Suprapubic skin (tissue), 4 donors: ENCODE measurements at regions not wholly inside any gene's neighbourhood (a gene's known extent, or its start where the extent isn't known, plus 50 kb on each side); places are given as distances from the start of the nearest gene placed in this dataset.

Source experiments
- DNase-seq, 2 donors: peaks; one replicate each; pipeline ENCODE4 v3.0.0-alpha.2; 2019; ENCODE audit warnings: low spot score in 2 of 2
- H3K27ac ChIP-seq: fragments of 200-600 bp; sonication (generic); one replicate; pipeline ENCODE4 v1.5.1; 2019
- H3K27me3 ChIP-seq: fragments of 200-600 bp; sonication (generic); one replicate; pipeline ENCODE4 v1.5.1; 2019
- H3K36me3 ChIP-seq: fragments of 200-600 bp; sonication (generic); one replicate; pipeline ENCODE4 v1.5.1; 2019
- H3K4me1 ChIP-seq: fragments of 200-600 bp; sonication (generic); one replicate; pipeline ENCODE4 v1.5.1; 2019
- H3K4me3 ChIP-seq: fragments of 200-600 bp; sonication (generic); one replicate; pipeline ENCODE4 v1.5.1; 2019; ENCODE audit warnings: mild to moderate bottlenecking
- H3K9me3 ChIP-seq: fragments of 200-600 bp; sonication (generic); one replicate; pipeline ENCODE4 v1.5.1; 2019
- EP300 ChIP-seq: sonication (generic); formaldehyde crosslinking; IDR thresholded peaks from one replicate; pipeline ENCODE4 v1.6.1; 2017; ENCODE audit warnings: antibody characterized with exemption
- POLR2A ChIP-seq, 2 donors: fragments of 450-650 bp; IDR thresholded peaks; one replicate each; pipeline ENCODE4 v1.6.1; 2017; ENCODE audit warnings: antibody characterized with exemption in 2 of 2, mild to moderate bottlenecking in 2 of 2, moderate library complexity in 2 of 2
- POLR2AphosphoS5 ChIP-seq, 3 donors: sonication (generic); formaldehyde crosslinking; IDR thresholded peaks; one replicate each; pipeline ENCODE4 v1.6.1; 2017; ENCODE audit warnings: antibody characterized with exemption in 3 of 3
- WGBS: methylation state at CpG from one replicate; pipeline ENCODE4 v1.1.5; 2018; 5-methylcytosine and 5-hydroxymethylcytosine counted together
- TF ChIP-seq, protein P1 (sequence below), 2 donors: fragments of 200-600 bp in 1 of 2; fragments of 450-650 bp in 1 of 2; sonication (generic) in 1 of 2; IDR thresholded peaks; one replicate each; pipeline ENCODE4 v1.5.1; 2016 to 2019; ENCODE audit warnings: antibody characterized with exemption in 2 of 2, mild to moderate bottlenecking in 1 of 2, moderate library complexity in 1 of 2

DNA sequence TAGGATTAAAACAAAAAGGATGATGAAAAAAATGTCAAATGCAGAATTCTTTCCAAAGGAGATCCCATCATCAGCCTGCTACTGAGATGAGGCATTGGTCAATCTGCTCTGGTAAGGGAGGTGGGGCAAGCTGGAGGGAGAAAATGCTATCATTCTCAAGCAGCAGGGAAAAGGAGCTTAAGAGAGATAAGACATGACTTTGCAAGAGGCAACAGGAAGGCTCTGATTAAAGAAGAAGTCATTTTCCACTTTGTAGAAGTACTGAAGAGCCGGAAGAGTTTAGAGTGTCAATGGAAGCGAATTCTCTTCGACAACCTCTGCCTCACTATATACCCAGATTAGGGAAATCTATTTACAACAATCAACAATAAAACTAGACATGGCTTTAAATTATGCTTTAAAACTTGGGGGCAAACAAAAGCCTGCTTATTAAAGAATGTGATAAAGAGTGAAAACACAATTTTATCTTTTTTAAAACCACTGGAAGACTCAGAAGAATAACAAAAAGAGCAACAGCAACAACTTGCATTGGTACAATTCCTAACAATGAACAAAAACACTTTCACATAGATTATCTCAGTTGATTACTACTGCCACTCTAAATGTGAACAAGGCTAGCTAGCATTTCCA is 81.8 kb upstream of the NANOGP8 start:
- WGBS: 84% methylated on average over 3 of the region's 3 CpGs
- DNase-seq: no peak
- no peak overlapping the region for H3K27ac ChIP-seq
- H3K36me3 ChIP-seq: no peaks in the 10 kb centered on the region
- TF ChIP-seq, protein P1, sequence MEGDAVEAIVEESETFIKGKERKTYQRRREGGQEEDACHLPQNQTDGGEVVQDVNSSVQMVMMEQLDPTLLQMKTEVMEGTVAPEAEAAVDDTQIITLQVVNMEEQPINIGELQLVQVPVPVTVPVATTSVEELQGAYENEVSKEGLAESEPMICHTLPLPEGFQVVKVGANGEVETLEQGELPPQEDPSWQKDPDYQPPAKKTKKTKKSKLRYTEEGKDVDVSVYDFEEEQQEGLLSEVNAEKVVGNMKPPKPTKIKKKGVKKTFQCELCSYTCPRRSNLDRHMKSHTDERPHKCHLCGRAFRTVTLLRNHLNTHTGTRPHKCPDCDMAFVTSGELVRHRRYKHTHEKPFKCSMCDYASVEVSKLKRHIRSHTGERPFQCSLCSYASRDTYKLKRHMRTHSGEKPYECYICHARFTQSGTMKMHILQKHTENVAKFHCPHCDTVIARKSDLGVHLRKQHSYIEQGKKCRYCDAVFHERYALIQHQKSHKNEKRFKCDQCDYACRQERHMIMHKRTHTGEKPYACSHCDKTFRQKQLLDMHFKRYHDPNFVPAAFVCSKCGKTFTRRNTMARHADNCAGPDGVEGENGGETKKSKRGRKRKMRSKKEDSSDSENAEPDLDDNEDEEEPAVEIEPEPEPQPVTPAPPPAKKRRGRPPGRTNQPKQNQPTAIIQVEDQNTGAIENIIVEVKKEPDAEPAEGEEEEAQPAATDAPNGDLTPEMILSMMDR (IDR thresholded peaks at IDR 0.05): no peak
- TF ChIP-seq EP300 (no peak), POLR2A (IDR thresholded peaks at IDR 0.05) (no peak), POLR2AphosphoS5 (IDR thresholded peaks at IDR 0.05) (no peak)
- H3K27me3 ChIP-seq: no peaks in the 10 kb centered on the region
- H3K4me3 ChIP-seq: no peak overlapping the region
- no peaks in the 10 kb centered on the region for H3K9me3 ChIP-seq
- H3K4me1 ChIP-seq: no peaks in the 10 kb centered on the region

DNA sequence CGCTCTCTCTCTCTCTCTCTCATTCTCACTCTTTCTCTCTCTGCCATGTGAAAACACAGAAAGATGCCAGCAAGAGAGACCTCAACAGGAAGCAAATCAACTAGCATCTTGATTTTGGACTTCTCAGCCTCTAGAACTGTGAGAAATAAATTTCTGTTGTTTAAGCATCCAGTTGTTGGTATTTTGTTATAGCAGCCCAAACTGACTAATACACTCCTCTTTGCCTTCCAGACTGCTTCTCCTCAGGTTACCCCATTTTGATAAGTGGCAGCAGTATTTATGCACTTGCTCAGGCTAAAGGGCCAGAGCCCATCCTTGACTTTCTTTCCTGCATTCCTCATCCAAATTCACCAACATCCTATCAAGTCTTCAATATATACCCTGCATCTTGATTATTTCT is 76.6 kb upstream of the NANOGP8 start:
- WGBS: 100% methylated on average over 1 of the region's 1 CpG
- no peak overlapping the region for H3K27ac ChIP-seq
- TF ChIP-seq POLR2A (IDR thresholded peaks at IDR 0.05) (no peak), EP300 (no peak), POLR2AphosphoS5 (IDR thresholded peaks at IDR 0.05) (no peak)
- TF ChIP-seq, protein P1 (IDR thresholded peaks at IDR 0.05): no peak

DNA sequence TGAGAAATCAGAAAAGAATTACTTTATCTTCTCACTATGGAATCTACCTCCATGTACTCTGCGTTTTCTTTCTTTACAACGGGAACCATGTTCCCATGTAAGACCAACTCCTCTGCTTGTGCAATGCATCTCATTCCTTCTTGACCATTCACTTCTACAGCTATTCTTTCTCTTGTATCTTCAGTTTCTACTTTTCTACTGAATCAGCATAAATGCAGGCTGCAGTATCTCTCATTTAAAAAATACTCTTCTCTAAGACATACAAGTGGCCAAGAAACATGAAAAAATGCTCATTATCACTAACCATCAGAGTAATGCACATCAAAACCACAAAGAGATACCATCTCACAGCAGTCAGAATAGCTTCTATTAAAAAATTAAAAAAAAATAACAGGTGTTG is 74.1 kb upstream of the NANOGP8 start:
- WGBS: 97% methylated on average over 2 of the region's 2 CpGs
- no peak overlapping the region for H3K27ac ChIP-seq
- DNase-seq: no peak
- no peak overlapping the region for H3K4me3 ChIP-seq
- no peaks in the 10 kb centered on the region for H3K9me3 ChIP-seq
- H3K36me3 ChIP-seq: no peaks in the 10 kb centered on the region
- no peak for TF ChIP-seq EP300
- TF ChIP-seq POLR2AphosphoS5 (IDR thresholded peaks at IDR 0.05): no peak
- no peak for TF ChIP-seq POLR2A (IDR thresholded peaks at IDR 0.05)
- TF ChIP-seq, protein P1 (IDR thresholded peaks at IDR 0.05): no peak
- no peaks in the 10 kb centered on the region for H3K4me1 ChIP-seq
- no peaks in the 10 kb centered on the region for H3K27me3 ChIP-seq

More for the DNA sequence above, 76.6 kb upstream of the NANOGP8 start:
- no peaks in the 10 kb centered on the region for H3K4me1 ChIP-seq
- no peak for DNase-seq
- no peaks in the 10 kb centered on the region for H3K27me3 ChIP-seq
- H3K36me3 ChIP-seq: no peaks in the 10 kb centered on the region
- no peaks in the 10 kb centered on the region for H3K9me3 ChIP-seq
- H3K4me3 ChIP-seq: no peak overlapping the region

DNA sequence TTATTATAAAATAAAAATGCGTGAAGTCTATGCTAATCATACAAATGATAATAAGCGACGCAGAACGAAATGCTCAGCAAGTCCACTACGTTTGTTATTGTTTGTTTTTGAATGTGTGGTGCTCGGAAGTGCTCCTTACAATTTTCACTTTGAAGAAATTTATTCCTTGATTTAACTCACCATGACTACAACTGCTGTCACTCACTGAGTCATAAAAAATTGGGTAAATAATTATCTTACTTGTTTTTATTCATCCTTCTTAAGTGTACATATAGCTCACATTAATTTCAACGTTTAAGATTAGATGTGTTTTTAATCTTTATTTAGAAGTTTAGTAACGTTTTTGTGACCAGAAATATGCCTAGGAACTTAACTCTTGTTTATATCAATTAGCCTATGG is 66.7 kb upstream of the NANOGP8 start:
- 88% methylated on average over 8 of the region's 8 CpGs for WGBS
- Histone ChIP-seq H3K27ac (no peak overlapping the region), H3K36me3 (no peaks in the 10 kb centered on the region), H3K9me3 (no peaks in the 10 kb centered on the region), H3K4me1 (no peaks in the 10 kb centered on the region), H3K27me3 (no peaks in the 10 kb centered on the region), H3K4me3 (no peak overlapping the region)
- TF ChIP-seq, protein P1 (IDR thresholded peaks at IDR 0.05): no peak
- TF ChIP-seq POLR2AphosphoS5 (IDR thresholded peaks at IDR 0.05) (no peak), EP300 (no peak), POLR2A (IDR thresholded peaks at IDR 0.05) (no peak)
- DNase-seq: no peak

DNA sequence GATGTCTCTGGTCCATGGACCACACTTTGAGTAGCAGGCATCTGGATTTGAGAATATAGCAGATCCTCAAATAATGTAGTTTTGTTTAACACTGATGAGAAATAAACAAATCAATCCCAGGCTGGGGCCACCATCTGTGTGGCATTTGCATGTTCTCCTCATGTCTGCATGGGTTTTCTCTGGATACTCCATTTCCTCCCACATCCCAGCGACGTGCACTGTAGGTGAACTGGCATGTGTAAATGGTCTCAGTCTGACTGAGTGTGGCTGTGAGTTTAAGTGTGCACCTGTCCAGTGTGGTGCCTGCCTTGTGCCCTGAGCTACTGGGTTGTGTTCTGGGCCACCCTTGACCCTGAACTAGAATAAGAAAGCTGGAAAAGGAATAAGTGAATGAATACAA is 66.3 kb upstream of the NANOGP8 start:
- 98% methylated on average over 2 of the region's 2 CpGs for WGBS
- Histone ChIP-seq H3K4me3 (no peak overlapping the region), H3K9me3 (no peaks in the 10 kb centered on the region), H3K36me3 (no peaks in the 10 kb centered on the region), H3K27ac (no peak overlapping the region), H3K27me3 (no peaks in the 10 kb centered on the region), H3K4me1 (no peaks in the 10 kb centered on the region)
- DNase-seq: no peak
- TF ChIP-seq POLR2A (IDR thresholded peaks at IDR 0.05) (no peak), EP300 (no peak), POLR2AphosphoS5 (IDR thresholded peaks at IDR 0.05) (no peak)
- TF ChIP-seq, protein P1 (IDR thresholded peaks at IDR 0.05): no peak
